ENCODE measurements at regions not wholly inside any gene's neighbourhood (a gene's known extent, or its start where the extent isn't known, plus 50 kb on each side); places are given as distances from the start of the nearest gene placed in this dataset.

- Histone ChIP-seq H3K14ac (ENCODE audit: insufficient read depth, low read length) (no peak overlapping the region), H3K79me2 (ENCODE audit: insufficient read depth, low read length) (no peaks in the 10 kb centered on the region), H3K79me1 (ENCODE audit: insufficient read depth, low read depth, low read length, poor library complexity, severe bottlenecking) (no peaks in the 10 kb centered on the region), H3K4me2 (ENCODE audit: insufficient read depth, insufficient read length, low read length) (no peak overlapping the region), H4K5ac (ENCODE audit: insufficient read length, low read depth, low read length) (no peak overlapping the region), H3K9ac (ENCODE audit: extremely low read depth, insufficient read length, low read length) (no peak overlapping the region), H2BK5ac (ENCODE audit: insufficient read length, low read length) (no peak overlapping the region), H3K9me3 (ENCODE audit: control insufficient read depth, low read depth, low read length) (no peaks in the 10 kb centered on the region), H2BK20ac (ENCODE audit: low read depth, low read length, poor library complexity, severe bottlenecking) (no peak overlapping the region), H3K23ac (ENCODE audit: insufficient read length, low read depth, low read length) (no peak overlapping the region), H3K56ac (ENCODE audit: insufficient read length, low read depth, low read length) (no peak overlapping the region), H2BK15ac (ENCODE audit: low read depth, low read length) (no peak overlapping the region), H4K20me1 (ENCODE audit: control insufficient read depth, insufficient read depth, insufficient read length) (no peaks in the 10 kb centered on the region), H3K27ac (ENCODE audit: insufficient read length, low read depth, low read length) (no peak overlapping the region), H3K23me2 (ENCODE audit: insufficient read length, low read depth, low read length, poor library complexity, severe bottlenecking) (no peaks in the 10 kb centered on the region), H3K4ac (ENCODE audit: low read depth, low read length) (no peak overlapping the region), H3K18ac (ENCODE audit: insufficient read length, low read depth, low read length) (no peak overlapping the region), H2BK120ac (ENCODE audit: low read depth, low read length, poor library complexity, severe bottlenecking) (no peak overlapping the region), H3K4me1 (ENCODE audit: insufficient read depth, low read length) (no peaks in the 10 kb centered on the region), H2BK12ac (ENCODE audit: insufficient read length, low read depth, low read length) (no peak overlapping the region), H4K91ac (ENCODE audit: insufficient read length, low read depth, low read length) (no peak overlapping the region), H3T11ph (ENCODE audit: low read length) (no peak overlapping the region), H4K8ac (replicated peaks; ENCODE audit: insufficient read length, low read depth, low read length) (no peak overlapping the region), H3K27me3 (ENCODE audit: insufficient read depth, low read length) (no peaks in the 10 kb centered on the region), H2AK5ac (ENCODE audit: insufficient read length, low read length) (no peak overlapping the region), H2AFZ (ENCODE audit: low read length) (no peak overlapping the region)
- no CpG with 5 or more reads among the region's 1 CpG for WGBS (ENCODE audit: extremely low coverage, insufficient read length, low lambda C conversion rate)
- DNase-seq: no peak
- Mint-ChIP-seq H3K27me3 (ENCODE audit: low read depth) (no peaks in the 10 kb centered on the region), H3K4me3 (no peak overlapping the region), H3K9me3 (no peaks in the 10 kb centered on the region; a peak in 1 of 5 replicates), H3K27ac (no peak overlapping the region), H3K36me3 (ENCODE audit: insufficient read depth in 1 of 3, low read depth in 3 of 3) (no peaks in the 10 kb centered on the region; a peak in 1 of 7 replicates), H3K4me1 (peaks cover 9 to 13% of the 10 kb centered on the region in 2 experiments)
- no peak for TF ChIP-seq CTCF (conservative IDR thresholded peaks at IDR 0.05)
Observed at GRCh38 chr15:36483409-36483808, 96.0 kb upstream of the CDIN1 start.

Measured in H9 (cell line).